Keratinocyte (primary cell): ENCODE measurements at regions not wholly inside any gene's neighbourhood (a gene's known extent, or its start where the extent isn't known, plus 50 kb on each side); places are given as distances from the start of the nearest gene placed in this dataset.

Experiments used
- DNase-seq: peaks from one replicate; pipeline ENCODE4 v3.0.0-alpha.2; 2011; ENCODE audit warnings: low read depth, missing footprints, low spot score
- FAIRE-seq: peaks from 2 replicates; lab custom pipeline; 2011; peaks lifted over from hg19 to GRCh38; lab: Jason Lieb, UNC
- H2AFZ ChIP-seq: 2 replicates; pipeline ENCODE4 v1.6.0; 2012; ENCODE audit warnings: low read length, control low read depth, inconsistent platforms; ENCODE audit not compliant: control insufficient read depth
- H3K27ac ChIP-seq: 2 replicates; pipeline ENCODE4 v1.5.1; 2011; ENCODE audit warnings: low read length; ENCODE audit not compliant: control insufficient read depth, insufficient read depth
- H3K27me3 ChIP-seq: 3 replicates; pipeline ENCODE4 v1.6.0; 2011; ENCODE audit warnings: low read length; ENCODE audit not compliant: control insufficient read depth, insufficient read depth; ENCODE audit errors: extremely low read depth
- H3K36me3 ChIP-seq, 2 experiments: 2 replicates in 1 of 2; 3 replicates in 1 of 2; pipeline ENCODE4 v1.5.1; 2011; ENCODE audit warnings: low read length in 2 of 2, mild to moderate bottlenecking in 1 of 2; ENCODE audit not compliant: control insufficient read depth in 2 of 2, insufficient read depth in 2 of 2; ENCODE audit errors: extremely low read depth in 1 of 2
- H3K4me1 ChIP-seq: 3 replicates; pipeline ENCODE4 v1.5.1; 2011; ENCODE audit warnings: low read length; ENCODE audit not compliant: control insufficient read depth, insufficient read depth; ENCODE audit errors: extremely low read depth
- H3K4me2 ChIP-seq: 3 replicates; pipeline ENCODE4 v1.6.0; 2011; ENCODE audit warnings: low read depth, low read length; ENCODE audit not compliant: control insufficient read depth, insufficient read depth; ENCODE audit errors: extremely low read depth
- H3K4me3 ChIP-seq, 3 experiments: fragments of 200-600 bp in 1 of 3; sonication (generic) in 1 of 3; 2 replicates in 2 of 3; 3 replicates in 1 of 3; pipeline ENCODE4 v1.5.1; 2011 to 2016; ENCODE audit warnings: low read length in 3 of 3, mild to moderate bottlenecking in 3 of 3, control low read depth in 2 of 3, inconsistent platforms in 1 of 3, low read depth in 1 of 3, mixed read lengths in 1 of 3, mixed run types in 1 of 3, moderate library complexity in 1 of 3; ENCODE audit not compliant: control insufficient read depth in 2 of 3, insufficient read depth in 2 of 3; ENCODE audit errors: extremely low read depth in 1 of 3
- H3K79me2 ChIP-seq: 2 replicates; pipeline ENCODE4 v1.6.0; 2012; ENCODE audit warnings: low read length; ENCODE audit not compliant: control insufficient read depth, insufficient read depth
- H3K9ac ChIP-seq: 3 replicates; pipeline ENCODE4 v1.6.0; 2011; ENCODE audit warnings: low read length; ENCODE audit not compliant: control insufficient read depth, insufficient read depth; ENCODE audit errors: extremely low read depth
- H3K9me1 ChIP-seq: 3 replicates; pipeline ENCODE4 v1.6.0; 2011; ENCODE audit warnings: low read length; ENCODE audit not compliant: control insufficient read depth, insufficient read depth; ENCODE audit errors: extremely low read depth
- H3K9me3 ChIP-seq: 2 replicates; pipeline ENCODE4 v1.5.1; 2012; ENCODE audit warnings: low read depth, low read length; ENCODE audit not compliant: control insufficient read depth
- H4K20me1 ChIP-seq: 3 replicates; pipeline ENCODE4 v1.6.0; 2011; ENCODE audit warnings: low read length; ENCODE audit not compliant: control insufficient read depth, insufficient read depth; ENCODE audit errors: extremely low read depth
- CTCF ChIP-seq, 3 experiments: IDR thresholded peaks in 1 of 3; conservative IDR thresholded peaks in 1 of 3; optimal IDR thresholded peaks in 1 of 3; 2 replicates in 2 of 3; 3 replicates in 1 of 3; pipeline versions ENCODE3 to v1.5.1; 2011; ENCODE audit warnings: low read length in 3 of 3, mild to moderate bottlenecking in 3 of 3, moderate library complexity in 2 of 3, control low read depth in 1 of 3, inconsistent platforms in 1 of 3; ENCODE audit not compliant: insufficient read depth in 2 of 3; ENCODE audit errors: extremely low read depth in 1 of 3
- EZH2 ChIP-seq: IDR thresholded peaks from one replicate; pipeline ENCODE4 v1.6.1; 2012; ENCODE audit warnings: inconsistent platforms, mild to moderate bottlenecking, low read length, moderate library complexity
- dilution Hi-C: fragments of 300-500 bp; cut with MboI; formaldehyde crosslinking; loops from one replicate; pipeline ENCODE4 v1.7.0; 2020; ENCODE audit warnings: low sequenced_read_pairs; ENCODE audit not compliant: extremely low pct_ligation_motif_present

GRCh38 chr5:92177926-92178487 lies 794.9 kb upstream of the ARRDC3 start:
- no peak overlapping the region for H3K4me2 ChIP-seq
- TF ChIP-seq CTCF (optimal IDR thresholded peaks at IDR 0.05 in 1 of 3, IDR thresholded peaks at IDR 0.05 in 1 of 3, conservative IDR thresholded peaks at IDR 0.05 in 1 of 3; ENCODE audit: extremely low read depth in 1 of 3, insufficient read depth in 2 of 3, low read length in 3 of 3) (no peak), EZH2 (no peak)
- DNase-seq (no peak), FAIRE-seq (no peak)
- dilution Hi-C loops, result no loop called here
- no peaks in the 10 kb centered on the region for H3K79me2 ChIP-seq
- no peak overlapping the region for H2AFZ ChIP-seq
- no peaks in the 10 kb centered on the region for H3K36me3 ChIP-seq
- no peaks in the 10 kb centered on the region for H3K9me3 ChIP-seq
- H4K20me1 ChIP-seq, result no peaks in the 10 kb centered on the region
- no peak overlapping the region for H3K4me3 ChIP-seq
- no peaks in the 10 kb centered on the region for H3K4me1 ChIP-seq
- H3K27ac ChIP-seq, result no peak overlapping the region
- H3K9me1 ChIP-seq, result no peaks in the 10 kb centered on the region
- H3K27me3 ChIP-seq, result no peaks in the 10 kb centered on the region
- H3K9ac ChIP-seq, result no peak overlapping the region

- Histone ChIP-seq H3K27ac (no peak overlapping the region), H3K79me2 (no peaks in the 10 kb centered on the region), H4K20me1 (no peaks in the 10 kb centered on the region), H3K9me3 (no peaks in the 10 kb centered on the region), H2AFZ (no peak overlapping the region), H3K27me3 (no peaks in the 10 kb centered on the region), H3K4me2 (no peak overlapping the region), H3K9me1 (no peaks in the 10 kb centered on the region), H3K36me3 (no peaks in the 10 kb centered on the region), H3K9ac (no peak overlapping the region), H3K4me1 (no peaks in the 10 kb centered on the region), H3K4me3 (no peak overlapping the region)
- no peak for DNase-seq
- TF ChIP-seq EZH2 (no peak), CTCF (optimal IDR thresholded peaks at IDR 0.05 in 1 of 3, IDR thresholded peaks at IDR 0.05 in 1 of 3, conservative IDR thresholded peaks at IDR 0.05 in 1 of 3; ENCODE audit: extremely low read depth in 1 of 3, insufficient read depth in 2 of 3, low read length in 3 of 3) (no peak)
- dilution Hi-C loops, result no loop called here
- FAIRE-seq, result no peak
These were observed 780.8 kb upstream of the ARRDC3 start for GRCh38 chr5:92163906-92164305.
